ENCODE measurements at regions not wholly inside any gene's neighbourhood (a gene's known extent, or its start where the extent isn't known, plus 50 kb on each side); places are given as distances from the start of the nearest gene placed in this dataset.
"Not testable (repeated sequence)": the region's sequence is repeated elsewhere in the genome, so short reads cannot be mapped to it uniquely, and the experiment has no call there.

GRCh38 chr2:199569336-199569735, 111.6 kb upstream of the SATB2 start:
- DNase-seq (ENCODE audit: low spot score) = no peak

GRCh38 chr2:199558156-199558555, 100.4 kb upstream of the SATB2 start:
- no peak for DNase-seq (ENCODE audit: low spot score)

- no peak for DNase-seq (ENCODE audit: low spot score)
Observed at GRCh38 chr2:199556527-199557285, 99.0 kb upstream of the SATB2 start.

- DNase-seq (ENCODE audit: low spot score) = no peak
Observed at GRCh38 chr2:199554026-199554425, 96.3 kb upstream of the SATB2 start.

- no peak for DNase-seq (ENCODE audit: low spot score)
Observed at GRCh38 chr2:199552141-199552540, 94.4 kb upstream of the SATB2 start.

GRCh38 chr2:199543606-199544172, 86.0 kb upstream of the SATB2 start:
- DNase-seq (ENCODE audit: low spot score) = no peak

- DNase-seq (ENCODE audit: low spot score) = no peak
Observed at GRCh38 chr2:199535445-199536177, 77.9 kb upstream of the SATB2 start.

GRCh38 chr2:199533873-199534272, 76.1 kb upstream of the SATB2 start:
- not testable (repeated sequence) for DNase-seq (ENCODE audit: low spot score)

GRCh38 chr2:199527071-199527470, 69.3 kb upstream of the SATB2 start:
- no peak for DNase-seq (ENCODE audit: low spot score)

GRCh38 chr2:199524689-199525574, 67.2 kb upstream of the SATB2 start:
- no peak for DNase-seq (ENCODE audit: low spot score)

GRCh38 chr2:199509403-199509802, 51.7 kb upstream of the SATB2 start:
- no peak for DNase-seq (ENCODE audit: low spot score)

Data from LoVo (cell line).